Activated CD4-positive, alpha-beta T cell treated with anti-CD3 and anti-CD28 coated beads, Interleukin-2, amount 50 U/mL, for 4 hours (primary cell): ENCODE measurements at regions not wholly inside any gene's neighbourhood (a gene's known extent, or its start where the extent isn't known, plus 50 kb on each side); places are given as distances from the start of the nearest gene placed in this dataset.
"Not testable (repeated sequence)": the region's sequence is repeated elsewhere in the genome, so short reads cannot be mapped to it uniquely, and the experiment has no call there.

ENCODE experiments used
- DNase-seq, 2 experiments: peaks; one replicate each; pipeline ENCODE4 v3.0.0-alpha.2; 2020

GRCh38 chr5:174953871-174954270, 229.5 kb downstream of the MSX2 start:
- DNase-seq: no peak

- peak; percentile 33 to 41 for DNase-seq
Observed at GRCh38 chr5:174951151-174951780, 226.9 kb downstream of the MSX2 start.

- no peak for DNase-seq
Observed at GRCh38 chr5:174947548-174947947, 223.2 kb downstream of the MSX2 start.

GRCh38 chr5:174945853-174946252, 221.5 kb downstream of the MSX2 start:
- no peak for DNase-seq

- DNase-seq: no peak
Observed at GRCh38 chr5:174943785-174944184, 219.4 kb downstream of the MSX2 start.

- DNase-seq: not testable (repeated sequence)
Observed at GRCh38 chr5:174943002-174943401, 218.6 kb downstream of the MSX2 start.

- DNase-seq: no peak
Observed at GRCh38 chr5:174937201-174938123, 213.1 kb downstream of the MSX2 start.

- DNase-seq: peak in 1 of 2 experiments; percentile 26
Observed at GRCh38 chr5:174935854-174936474, 211.6 kb downstream of the MSX2 start.

- not testable (repeated sequence) for DNase-seq
Observed at GRCh38 chr5:174931033-174931432, 206.7 kb downstream of the MSX2 start.

- no peak for DNase-seq
Observed at GRCh38 chr5:174925586-174925985, 201.2 kb downstream of the MSX2 start.

- DNase-seq: no peak
Observed at GRCh38 chr5:174922955-174923354, 198.6 kb downstream of the MSX2 start.

GRCh38 chr5:174920906-174921550, 196.6 kb downstream of the MSX2 start:
- DNase-seq: no peak

- no peak for DNase-seq
Observed at GRCh38 chr5:174919351-174919750, 195.0 kb downstream of the MSX2 start.

GRCh38 chr5:174918655-174919054, 194.3 kb downstream of the MSX2 start:
- no peak for DNase-seq

- no peak for DNase-seq
Observed at GRCh38 chr5:174917976-174918554, 193.7 kb downstream of the MSX2 start.

- DNase-seq: not testable (repeated sequence)
Observed at GRCh38 chr5:174917435-174917834, 193.1 kb downstream of the MSX2 start.

- DNase-seq: not testable (repeated sequence)
Observed at GRCh38 chr5:174916924-174917323, 192.5 kb downstream of the MSX2 start.

- no peak for DNase-seq
Observed at GRCh38 chr5:174916227-174916626, 191.8 kb downstream of the MSX2 start.

- no peak for DNase-seq
Observed at GRCh38 chr5:174911118-174911517, 186.7 kb downstream of the MSX2 start.

- DNase-seq: peak; percentile 15 to 27
Observed at GRCh38 chr5:174910245-174910737, 185.9 kb downstream of the MSX2 start.

GRCh38 chr5:174903172-174903732, 178.9 kb downstream of the MSX2 start:
- no peak for DNase-seq

- no peak for DNase-seq
Observed at GRCh38 chr5:174901336-174901735, 177.0 kb downstream of the MSX2 start.
